ENCODE measurements at regions not wholly inside any gene's neighbourhood (a gene's known extent, or its start where the extent isn't known, plus 50 kb on each side); places are given as distances from the start of the nearest gene placed in this dataset.

GRCh38 chr3:102161384-102162006 lies 273.3 kb upstream of the ZPLD1 start:
- no peak for DNase-seq

GRCh38 chr3:102162251-102162650 lies 272.6 kb upstream of the ZPLD1 start:
- DNase-seq = no peak

- DNase-seq = no peak
These were observed 271.6 kb upstream of the ZPLD1 start for GRCh38 chr3:102163039-102163817.

- DNase-seq = no peak
These were observed 271.0 kb upstream of the ZPLD1 start for GRCh38 chr3:102163818-102164154.

- DNase-seq = no peak
These were observed 269.4 kb upstream of the ZPLD1 start for GRCh38 chr3:102165367-102165766.

- DNase-seq = no peak
These were observed 264.8 kb upstream of the ZPLD1 start for GRCh38 chr3:102169915-102170479.

GRCh38 chr3:102170545-102170944 lies 264.3 kb upstream of the ZPLD1 start:
- no peak for DNase-seq

GRCh38 chr3:102174312-102174712 lies 260.5 kb upstream of the ZPLD1 start:
- no peak for DNase-seq

- DNase-seq = no peak
These were observed 259.9 kb upstream of the ZPLD1 start for GRCh38 chr3:102174832-102175374.

GRCh38 chr3:102176333-102177050 lies 258.3 kb upstream of the ZPLD1 start:
- DNase-seq = no peak

- no peak for DNase-seq
These were observed 257.6 kb upstream of the ZPLD1 start for GRCh38 chr3:102177075-102177755.

- DNase-seq = no peak
These were observed 256.0 kb upstream of the ZPLD1 start for GRCh38 chr3:102178817-102179216.

GRCh38 chr3:102179326-102180177 lies 255.3 kb upstream of the ZPLD1 start:
- no peak for DNase-seq

- no peak for DNase-seq
These were observed 254.4 kb upstream of the ZPLD1 start for GRCh38 chr3:102180280-102180931.

- no peak for DNase-seq
These were observed 253.5 kb upstream of the ZPLD1 start for GRCh38 chr3:102181175-102181920.

- DNase-seq = no peak
These were observed 252.7 kb upstream of the ZPLD1 start for GRCh38 chr3:102182162-102182561.

- no peak for DNase-seq
These were observed 251.6 kb upstream of the ZPLD1 start for GRCh38 chr3:102183186-102183585.

GRCh38 chr3:102183623-102184022 lies 251.2 kb upstream of the ZPLD1 start:
- no peak for DNase-seq

- DNase-seq = no peak
These were observed 245.3 kb upstream of the ZPLD1 start for GRCh38 chr3:102189541-102189940.

- no peak for DNase-seq
These were observed 244.7 kb upstream of the ZPLD1 start for GRCh38 chr3:102189956-102190723.
